ENCODE measurements at regions not wholly inside any gene's neighbourhood (a gene's known extent, or its start where the extent isn't known, plus 50 kb on each side); places are given as distances from the start of the nearest gene placed in this dataset.
"Not testable (repeated sequence)": the region's sequence is repeated elsewhere in the genome, so short reads cannot be mapped to it uniquely, and the experiment has no call there.

GRCh38 chr2:185278761-185279160 lies 459.8 kb upstream of the FSIP2 start:
- H3K9ac ChIP-seq (ENCODE audit: low read length), result no peak overlapping the region
- peaks cover 2% of the 10 kb centered on the region for H3K27me3 ChIP-seq (ENCODE audit: insufficient read depth, low read length)
- no peaks in the 10 kb centered on the region for H3K79me2 ChIP-seq (ENCODE audit: insufficient read depth, low read length)
- DNase-seq (ENCODE audit: low read depth), result no peak
- no peak overlapping the region for H3K4me3 ChIP-seq (ENCODE audit: insufficient read depth, low read depth, low read length)
- H3K9me3 Mint-ChIP-seq (ENCODE audit: unreplicated experiment), result no peaks in the 10 kb centered on the region
- no peak overlapping the region for H2AFZ ChIP-seq (ENCODE audit: low read depth, low read length)
- TF ChIP-seq CTCF (IDR thresholded peaks at IDR 0.05; ENCODE audit: insufficient read depth, low read depth, low read length) (no peak), EZH2 (IDR thresholded peaks at IDR 0.05; ENCODE audit: insufficient read depth, low read length) (no peak)
- H3K27ac ChIP-seq (ENCODE audit: low read depth, low read length), result no peak overlapping the region
- H3K36me3 ChIP-seq (ENCODE audit: insufficient read depth, low read length), result no peaks in the 10 kb centered on the region
- FAIRE-seq, result no peak
- H3K4me3 Mint-ChIP-seq (ENCODE audit: unreplicated experiment), result no peak overlapping the region
- H4K20me1 ChIP-seq (ENCODE audit: insufficient read depth, low read length), result no peaks in the 10 kb centered on the region
- no peak overlapping the region for H3K27ac Mint-ChIP-seq (ENCODE audit: unreplicated experiment)
- H3K27me3 Mint-ChIP-seq (ENCODE audit: low read depth, unreplicated experiment), result no peaks in the 10 kb centered on the region
- no peaks in the 10 kb centered on the region for H3K4me1 ChIP-seq (ENCODE audit: insufficient read depth, low read length)
- H3K4me2 ChIP-seq (ENCODE audit: low read length), result no peak overlapping the region
- no peaks in the 10 kb centered on the region for H3K4me1 Mint-ChIP-seq (ENCODE audit: low read depth, unreplicated experiment)
- H3K9me3 ChIP-seq (ENCODE audit: insufficient read depth, low read depth, low read length), result no peaks in the 10 kb centered on the region
- H3K36me3 Mint-ChIP-seq (ENCODE audit: low read depth, unreplicated experiment), result no peaks in the 10 kb centered on the region

GRCh38 chr2:185279999-185280398 lies 458.6 kb upstream of the FSIP2 start:
- no peaks in the 10 kb centered on the region for H3K9me3 Mint-ChIP-seq (ENCODE audit: unreplicated experiment)
- FAIRE-seq, result no peak
- H3K27ac Mint-ChIP-seq (ENCODE audit: unreplicated experiment), result no peak overlapping the region
- H3K9me3 ChIP-seq (ENCODE audit: insufficient read depth, low read depth, low read length), result no peaks in the 10 kb centered on the region
- H3K36me3 ChIP-seq (ENCODE audit: insufficient read depth, low read length), result no peaks in the 10 kb centered on the region
- H4K20me1 ChIP-seq (ENCODE audit: insufficient read depth, low read length), result no peaks in the 10 kb centered on the region
- peaks cover 2% of the 10 kb centered on the region for H3K27me3 ChIP-seq (ENCODE audit: insufficient read depth, low read length)
- no peak overlapping the region for H3K4me2 ChIP-seq (ENCODE audit: low read length)
- no peaks in the 10 kb centered on the region for H3K79me2 ChIP-seq (ENCODE audit: insufficient read depth, low read length)
- H3K4me3 Mint-ChIP-seq (ENCODE audit: unreplicated experiment), result no peak overlapping the region
- no peak overlapping the region for H3K9ac ChIP-seq (ENCODE audit: low read length)
- no peaks in the 10 kb centered on the region for H3K4me1 Mint-ChIP-seq (ENCODE audit: low read depth, unreplicated experiment)
- H3K36me3 Mint-ChIP-seq (ENCODE audit: low read depth, unreplicated experiment), result no peaks in the 10 kb centered on the region
- H3K4me3 ChIP-seq (ENCODE audit: insufficient read depth, low read depth, low read length), result no peak overlapping the region
- H3K27ac ChIP-seq (ENCODE audit: low read depth, low read length), result no peak overlapping the region
- H3K4me1 ChIP-seq (ENCODE audit: insufficient read depth, low read length), result no peaks in the 10 kb centered on the region
- H3K27me3 Mint-ChIP-seq (ENCODE audit: low read depth, unreplicated experiment), result no peaks in the 10 kb centered on the region
- no peak overlapping the region for H2AFZ ChIP-seq (ENCODE audit: low read depth, low read length)
- peak; percentile 6 for DNase-seq (ENCODE audit: low read depth)
- TF ChIP-seq EZH2 (IDR thresholded peaks at IDR 0.05; ENCODE audit: insufficient read depth, low read length) (no peak), CTCF (IDR thresholded peaks at IDR 0.05; ENCODE audit: insufficient read depth, low read depth, low read length) (peak; percentile 40)

GRCh38 chr2:185284696-185285095 lies 453.9 kb upstream of the FSIP2 start:
- H3K4me1 Mint-ChIP-seq (ENCODE audit: low read depth, unreplicated experiment), result no peaks in the 10 kb centered on the region
- no peak overlapping the region for H3K4me3 Mint-ChIP-seq (ENCODE audit: unreplicated experiment)
- no peaks in the 10 kb centered on the region for H3K36me3 Mint-ChIP-seq (ENCODE audit: low read depth, unreplicated experiment)
- H2AFZ ChIP-seq (ENCODE audit: low read depth, low read length), result no peak overlapping the region
- no peak overlapping the region for H3K4me2 ChIP-seq (ENCODE audit: low read length)
- TF ChIP-seq CTCF (IDR thresholded peaks at IDR 0.05; ENCODE audit: insufficient read depth, low read depth, low read length) (no peak), EZH2 (IDR thresholded peaks at IDR 0.05; ENCODE audit: insufficient read depth, low read length) (no peak)
- H3K4me3 ChIP-seq (ENCODE audit: insufficient read depth, low read depth, low read length), result no peak overlapping the region
- peak; percentile 39 for DNase-seq (ENCODE audit: low read depth)
- no peak for FAIRE-seq
- H3K27me3 Mint-ChIP-seq (ENCODE audit: low read depth, unreplicated experiment), result no peaks in the 10 kb centered on the region
- no peak overlapping the region for H3K27ac Mint-ChIP-seq (ENCODE audit: unreplicated experiment)
- no peaks in the 10 kb centered on the region for H3K9me3 Mint-ChIP-seq (ENCODE audit: unreplicated experiment)
- H3K27ac ChIP-seq (ENCODE audit: low read depth, low read length), result no peak overlapping the region
- H4K20me1 ChIP-seq (ENCODE audit: insufficient read depth, low read length), result no peaks in the 10 kb centered on the region
- H3K4me1 ChIP-seq (ENCODE audit: insufficient read depth, low read length), result no peaks in the 10 kb centered on the region
- no peaks in the 10 kb centered on the region for H3K79me2 ChIP-seq (ENCODE audit: insufficient read depth, low read length)
- no peaks in the 10 kb centered on the region for H3K9me3 ChIP-seq (ENCODE audit: insufficient read depth, low read depth, low read length)
- peaks cover 2% of the 10 kb centered on the region for H3K27me3 ChIP-seq (ENCODE audit: insufficient read depth, low read length)
- H3K36me3 ChIP-seq (ENCODE audit: insufficient read depth, low read length), result no peaks in the 10 kb centered on the region
- H3K9ac ChIP-seq (ENCODE audit: low read length), result no peak overlapping the region

GRCh38 chr2:185290012-185290411 lies 448.6 kb upstream of the FSIP2 start:
- H3K27ac ChIP-seq (ENCODE audit: low read depth, low read length); H3K27me3 Mint-ChIP-seq (ENCODE audit: low read depth, unreplicated experiment); H3K9me3 ChIP-seq (ENCODE audit: insufficient read depth, low read depth, low read length); H3K36me3 Mint-ChIP-seq (ENCODE audit: low read depth, unreplicated experiment); H3K9me3 Mint-ChIP-seq (ENCODE audit: unreplicated experiment); H3K4me3 ChIP-seq (ENCODE audit: insufficient read depth, low read depth, low read length); H2AFZ ChIP-seq (ENCODE audit: low read depth, low read length); H3K27me3 ChIP-seq (ENCODE audit: insufficient read depth, low read length); H3K4me1 Mint-ChIP-seq (ENCODE audit: low read depth, unreplicated experiment); H4K20me1 ChIP-seq (ENCODE audit: insufficient read depth, low read length); FAIRE-seq; H3K4me3 Mint-ChIP-seq (ENCODE audit: unreplicated experiment); DNase-seq (ENCODE audit: low read depth); H3K9ac ChIP-seq (ENCODE audit: low read length); H3K27ac Mint-ChIP-seq (ENCODE audit: unreplicated experiment); H3K4me1 ChIP-seq (ENCODE audit: insufficient read depth, low read length); H3K79me2 ChIP-seq (ENCODE audit: insufficient read depth, low read length); H3K36me3 ChIP-seq (ENCODE audit: insufficient read depth, low read length); H3K4me2 ChIP-seq (ENCODE audit: low read length): not testable (repeated sequence)
